GM12878 (cell line): ENCODE measurements at regions not wholly inside any gene's neighbourhood (a gene's known extent, or its start where the extent isn't known, plus 50 kb on each side); places are given as distances from the start of the nearest gene placed in this dataset.
"Not testable (repeated sequence)": the region's sequence is repeated elsewhere in the genome, so short reads cannot be mapped to it uniquely, and the experiment has no call there.

Experiments
- ATAC-seq: fragments of 200-7000 bp; cut with Tn5 transposase; 3 replicates; pipeline ENCODE4 v1.9.1; 2020; ENCODE audit warnings: mild to moderate bottlenecking, moderate library complexity
- BruUV-seq: library from RNA; stranded (reverse); fragments of 400-500 nt; replicated peaks from 2 replicates; lab custom pipeline; 2021; lab: Mats Ljungman, UMichigan
- CTCF ChIA-PET: fragments of 300-600 bp; sonication (Branson Sonifier 250); formaldehyde crosslinking; extraction: SDS; loops from one replicate; lab custom pipeline; 2021; ENCODE audit warnings: inconsistent platforms; lab: Yijun Ruan, JAX
- POLR2A ChIA-PET: fragments of 350-600 bp; formaldehyde crosslinking; extraction: SDS; loops from one replicate; lab custom pipeline; 2021; ENCODE audit warnings: inconsistent platforms; lab: Charles Lee
- RAD21 ChIA-PET: fragments of 300-600 bp; sonication (Branson Sonifier 250); formaldehyde crosslinking; loops from one replicate; lab custom pipeline; 2023; ENCODE audit warnings: antibody characterized with exemption; ENCODE audit not compliant: unreplicated experiment; lab: Charles Lee
- SMC1A ChIA-PET: fragments of 300-600 bp; sonication (Branson Sonifier 250); formaldehyde crosslinking; loops from one replicate; lab custom pipeline; 2023; ENCODE audit not compliant: unreplicated experiment, uncharacterized antibody; lab: Charles Lee
- DNase-seq: peaks from one replicate; pipeline ENCODE4 v3.0.0-alpha.2; 2011; ENCODE audit warnings: low read depth, low spot score
- FAIRE-seq: peaks from 3 replicates; lab custom pipeline; 2011; peaks lifted over from hg19 to GRCh38; lab: Jason Lieb, UNC
- H2AFZ ChIP-seq: 2 replicates; pipeline ENCODE4 v1.6.0; 2011; ENCODE audit warnings: low read depth, low read length, control low read depth; ENCODE audit not compliant: control insufficient read depth
- H3K27ac ChIP-seq: 2 replicates; pipeline ENCODE4 v1.5.1; 2011; ENCODE audit warnings: control low read depth; ENCODE audit not compliant: control insufficient read depth, insufficient read depth
- H3K27me3 ChIP-seq, 2 experiments: replicated peaks in 1 of 2; 2 replicates each; pipeline versions ENCODE4 v1.6.0 to v1.6.1; 2011; ENCODE audit warnings: low read length in 1 of 2; ENCODE audit not compliant: control insufficient read depth in 2 of 2, insufficient read depth in 2 of 2
- H3K36me3 ChIP-seq, 2 experiments: 2 replicates each; pipeline ENCODE4 v1.5.1; 2011; ENCODE audit warnings: low read length in 1 of 2; ENCODE audit not compliant: control insufficient read depth in 2 of 2, insufficient read depth in 2 of 2
- H3K4me1 ChIP-seq: 2 replicates; pipeline ENCODE4 v1.6.1; 2011; ENCODE audit warnings: mild to moderate bottlenecking, low read length, moderate library complexity, mixed read lengths; ENCODE audit not compliant: control insufficient read depth, insufficient read depth
- H3K4me2 ChIP-seq: 2 replicates; pipeline ENCODE4 v1.6.0; 2011; ENCODE audit warnings: control low read depth; ENCODE audit not compliant: control insufficient read depth, insufficient read depth
- H3K4me3 ChIP-seq: fragments of 200-600 bp; sonication (generic); 2 replicates; pipeline ENCODE4 v1.5.1; 2016
- H3K79me2 ChIP-seq: 2 replicates; pipeline ENCODE4 v1.6.0; 2011; ENCODE audit warnings: low read length; ENCODE audit not compliant: control insufficient read depth, insufficient read depth
- H3K9ac ChIP-seq: 2 replicates; pipeline ENCODE4 v1.8.0; 2011; ENCODE audit warnings: low read length, control low read depth, mixed read lengths; ENCODE audit not compliant: control insufficient read depth, insufficient read depth
- H3K9me3 ChIP-seq: replicated peaks from 3 replicates; pipeline ENCODE4 v1.5.1; 2011; ENCODE audit warnings: mild to moderate bottlenecking, low read length; ENCODE audit not compliant: control insufficient read depth, insufficient read depth
- H4K20me1 ChIP-seq: 2 replicates; pipeline ENCODE4 v1.6.0; 2011; ENCODE audit not compliant: control insufficient read depth, insufficient read depth
- CBX3 ChIP-seq: fragments of 200-600 bp; sonication (generic); IDR thresholded peaks from 2 replicates; pipeline ENCODE4 v1.6.1; 2016; ENCODE audit warnings: low read depth, borderline replicate concordance
- CHD4 ChIP-seq: fragments of 200-600 bp; sonication (generic); IDR thresholded peaks from 2 replicates; pipeline ENCODE4 v1.6.1; 2016; ENCODE audit warnings: mild to moderate bottlenecking
- JUNB ChIP-seq: IDR thresholded peaks from 2 replicates; pipeline ENCODE4 v1.6.1; 2016; ENCODE audit warnings: antibody characterized with exemption, mild to moderate bottlenecking
- MYB ChIP-seq: fragments of 150-350 bp; IDR thresholded peaks from 2 replicates; pipeline ENCODE4 v1.6.1; 2014; ENCODE audit warnings: mild to moderate bottlenecking, low read depth, low read length, borderline replicate concordance
- NR2F1 ChIP-seq: fragments of 450-650 bp; conservative IDR thresholded peaks from 2 replicates; pipeline ENCODE4 v1.6.1; 2017; ENCODE audit warnings: mild to moderate bottlenecking
- RAD51 ChIP-seq: fragments of 450-650 bp; IDR thresholded peaks from 2 replicates; pipeline ENCODE4 v1.6.1; 2016; ENCODE audit warnings: moderate library complexity, mild to moderate bottlenecking, inconsistent platforms
- RBBP5 ChIP-seq: fragments of 200-600 bp; sonication (generic); conservative IDR thresholded peaks from 2 replicates; pipeline ENCODE4 v1.6.1; 2016
- SMAD1 ChIP-seq: fragments of 450-650 bp; IDR thresholded peaks from 2 replicates; pipeline ENCODE4 v1.6.1; 2018; ENCODE audit warnings: mild to moderate bottlenecking, low read depth; ENCODE audit not compliant: partially characterized antibody
- ZNF274 ChIP-seq: IDR thresholded peaks from one replicate; pipeline ENCODE4 v1.8.0; 2011; ENCODE audit not compliant: insufficient read length, insufficient read depth
- WGBS: methylation state at CpG from one replicate; pipeline ENCODE4 v1.1.6; 2016; ENCODE audit warnings: low lambda C conversion rate; ENCODE audit not compliant: insufficient replicate concordance, insufficient coverage; ENCODE audit errors: missing lambda C conversion rate; 5-methylcytosine and 5-hydroxymethylcytosine counted together
- in situ Hi-C: fragments of 300-500 bp; cut with MboI; formaldehyde crosslinking; loops from 9 replicates; pipeline ENCODE4 v1.14.3; 2018; ENCODE audit warnings: mixed read lengths
- intact Hi-C: fragments of 100-400 bp; cut with micrococcal nuclease; formaldehyde crosslinking; loops from one replicate; pipeline ENCODE4 v1.14.2; 2022; ENCODE audit not compliant: unreplicated experiment

- Histone ChIP-seq H2AFZ (no peak overlapping the region), H3K36me3 (no peaks in the 10 kb centered on the region), H3K27me3 (no peaks in the 10 kb centered on the region), H3K79me2 (peaks cover 2% of the 10 kb centered on the region), H3K9ac (no peak overlapping the region), H3K4me2 (no peak overlapping the region), H3K27ac (no peak overlapping the region), H3K9me3 (no peaks in the 10 kb centered on the region; the same call in 2 of the 3 replicates), H3K4me1 (no peaks in the 10 kb centered on the region)
- CTCF ChIA-PET: no interaction called here
- ATAC-seq: no peak
- in situ Hi-C loops (no loop called here), intact Hi-C loops (no loop called here)
- DNase-seq: no peak
- no peak for FAIRE-seq
- POLR2A ChIA-PET: interaction anchor here (1.6 kb wide), 1 partner anchor 30 kb away, joined by 5 read pairs; no protein-coding TSS in a partner anchor
- SMC1A ChIA-PET: interaction anchor here (1.1 to 1.4 kb wide), 3 partner anchors 8 to 30 kb away, joined by 3 to 5 read pairs (median 4); no protein-coding TSS in a partner anchor
- RAD21 ChIA-PET: no interaction called here
- TF ChIP-seq JUNB (no peak), RBBP5 (no peak), CBX3 (no peak), MYB (no peak), CHD4 (no peak), ZNF274 (no peak)
- TF ChIP-seq, all 136 proteins: peak for 0
- Histone ChIP-seq H3K4me3 (no peak overlapping the region), H4K20me1 (no peaks in the 10 kb centered on the region)
- WGBS: 22% methylated on average over 2 of the region's 2 CpGs
- no TSS peak for BruUV-seq
Measured at GRCh38 chr10:108601851-108602250, 1321.5 kb downstream of the XPNPEP1 start.

- H3K36me3 ChIP-seq, BruUV-seq, FAIRE-seq, H3K9me3 ChIP-seq, H2AFZ ChIP-seq, RAD21 ChIA-PET, DNase-seq, POLR2A ChIA-PET, H3K9ac ChIP-seq, H3K4me1 ChIP-seq, H3K79me2 ChIP-seq, H3K4me2 ChIP-seq, H3K4me3 ChIP-seq, H3K27me3 ChIP-seq, intact Hi-C loops, H4K20me1 ChIP-seq, in situ Hi-C loops: not testable (repeated sequence)
- 3% methylated on average over 4 of the region's 4 CpGs for WGBS
- H3K27ac ChIP-seq: peak overlapping the region; percentile 13; the same call in 1 of the 2 replicates
- ATAC-seq: peak; percentile 22
- 0 out of 2 replicates have a peak, but pooled peaks have one; percentile 15 for TF ChIP-seq RAD51
- TF ChIP-seq SMAD1: peak; percentile 35
- 0 out of 2 replicates have a peak, but pooled peaks have one; percentile 24 for TF ChIP-seq NR2F1
- ChIA-PET SMC1A (interaction anchor here (1.3 kb wide), 1 partner anchor 12 kb away, joined by 3 read pairs; no protein-coding TSS in a partner anchor), CTCF (interaction anchor here (1.0 kb wide), 1 partner anchor 56 kb away, joined by 3 read pairs; no protein-coding TSS in a partner anchor)
Measured at GRCh38 chr10:108600511-108600910, 1322.8 kb downstream of the XPNPEP1 start.
